H1 (cell line): ENCODE measurements at regions not wholly inside any gene's neighbourhood (a gene's known extent, or its start where the extent isn't known, plus 50 kb on each side); places are given as distances from the start of the nearest gene placed in this dataset.

Source experiments
- CEBPB ChIP-seq: IDR thresholded peaks from 2 replicates; pipeline ENCODE4 v1.6.1; 2012; ENCODE audit warnings: low read depth, low read length
- CTCF ChIP-seq, 3 experiments: IDR thresholded peaks; 1 replicate in 2 of 3; 2 replicates in 1 of 3; pipeline versions ENCODE4 v1.5.1 to v1.6.1; 2011; ENCODE audit warnings: low read length in 3 of 3, mild to moderate bottlenecking in 3 of 3, inconsistent platforms in 2 of 3, low read depth in 1 of 3, moderate library complexity in 1 of 3; ENCODE audit not compliant: insufficient read depth in 1 of 3; ENCODE audit errors: control extremely low read depth in 1 of 3
- TAF7 ChIP-seq: optimal IDR thresholded peaks from 2 replicates; pipeline ENCODE3; 2011; ENCODE audit warnings: low read depth, mild to moderate bottlenecking, inconsistent platforms, low read length, moderate library complexity, borderline replicate concordance
- TF ChIP-seq, protein P1 (sequence below): IDR thresholded peaks from 2 replicates; pipeline ENCODE4 v1.6.1; 2012; ENCODE audit warnings: inconsistent platforms

GRCh38 chr14:86884498-86884897, 1108.5 kb downstream of the GALC start:
- TF ChIP-seq TAF7 = no peak
- TF ChIP-seq CEBPB = no peak
- TF ChIP-seq, protein P1, sequence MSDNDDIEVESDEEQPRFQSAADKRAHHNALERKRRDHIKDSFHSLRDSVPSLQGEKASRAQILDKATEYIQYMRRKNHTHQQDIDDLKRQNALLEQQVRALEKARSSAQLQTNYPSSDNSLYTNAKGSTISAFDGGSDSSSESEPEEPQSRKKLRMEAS = no peak
- no peak for TF ChIP-seq CTCF (IDR thresholded peaks at IDR 0.05; ENCODE audit: control extremely low read depth in 1 of 3, insufficient read depth in 1 of 3, low read depth in 1 of 3, low read length in 3 of 3)
